WTC11 (cell line): ENCODE measurements at regions not wholly inside any gene's neighbourhood (a gene's known extent, or its start where the extent isn't known, plus 50 kb on each side); places are given as distances from the start of the nearest gene placed in this dataset.

Experiments used
- ATAC-seq: fragments of 200-7000 bp; cut with Tn5 transposase; 2 replicates; pipeline ENCODE4 v1.10.0; 2021; ENCODE audit warnings: mild to moderate bottlenecking, moderate library complexity
- CTCF ChIA-PET: fragments of 300-600 bp; sonication (Branson Sonifier 250); formaldehyde crosslinking; loops from one replicate; lab custom pipeline; 2021; ENCODE audit warnings: antibody characterized with exemption; lab: Charles Lee
- POLR2A ChIA-PET: fragments of 350-600 bp; sonication (Branson Sonifier 250); formaldehyde crosslinking; loops from one replicate; lab custom pipeline; 2021; ENCODE audit warnings: antibody characterized with exemption; lab: Charles Lee
- DNase-seq: peaks from one replicate; pipeline ENCODE4 v3.0.0; 2021; ENCODE audit warnings: low spot score
- H3K27ac Mint-ChIP-seq: 2 replicates; pipeline ENCODE4 v1.8.0; 2021; ENCODE audit warnings: mixed read lengths
- H3K27me3 Mint-ChIP-seq: 2 replicates; pipeline ENCODE4 v1.8.0; 2021; ENCODE audit warnings: low read depth, mild to moderate bottlenecking, moderate library complexity, mixed read lengths
- H3K36me3 Mint-ChIP-seq: 2 replicates; pipeline ENCODE4 v1.8.0; 2021; ENCODE audit warnings: mixed read lengths
- H3K4me1 Mint-ChIP-seq: 2 replicates; pipeline ENCODE4 v1.8.0; 2022; ENCODE audit warnings: mixed read lengths
- H3K4me3 Mint-ChIP-seq: 2 replicates; pipeline ENCODE4 v1.8.0; 2021; ENCODE audit warnings: mild to moderate bottlenecking, moderate library complexity, mixed read lengths
- H3K9me3 Mint-ChIP-seq: 2 replicates; pipeline ENCODE4 v1.8.0; 2021; ENCODE audit warnings: mixed read lengths
- AFF4 ChIP-seq: sonication (generic); formaldehyde crosslinking; IDR thresholded peaks from 2 replicates; pipeline ENCODE4 v1.8.1; 2023; ENCODE audit warnings: mild to moderate bottlenecking, missing genetic modification reagents, borderline replicate concordance
- ARID4B ChIP-seq: sonication (generic); formaldehyde crosslinking; IDR thresholded peaks from 2 replicates; pipeline ENCODE4 v1.8.0; 2023; ENCODE audit warnings: missing genetic modification reagents, mild to moderate bottlenecking, borderline replicate concordance
- ATF1 ChIP-seq: sonication (generic); formaldehyde crosslinking; IDR thresholded peaks from 2 replicates; pipeline ENCODE4 v1.8.1; 2023; ENCODE audit warnings: mild to moderate bottlenecking, moderate library complexity, missing genetic modification reagents
- ATF6 ChIP-seq: sonication (generic); formaldehyde crosslinking; IDR thresholded peaks from 2 replicates; pipeline ENCODE4 v1.8.1; 2023; ENCODE audit warnings: mild to moderate bottlenecking, missing genetic modification reagents
- FOXP1 ChIP-seq: sonication (generic); formaldehyde crosslinking; IDR thresholded peaks from 2 replicates; pipeline ENCODE4 v1.8.0; 2022; ENCODE audit warnings: missing genetic modification reagents, mild to moderate bottlenecking, moderate library complexity, borderline replicate concordance
- IRF2 ChIP-seq: sonication (generic); formaldehyde crosslinking; IDR thresholded peaks from 2 replicates; pipeline ENCODE4 v1.8.0; 2022; ENCODE audit warnings: low read depth, missing genetic modification reagents, borderline replicate concordance
- JUN ChIP-seq: sonication (generic); formaldehyde crosslinking; IDR thresholded peaks from 2 replicates; pipeline ENCODE4 v1.8.0; 2023; ENCODE audit warnings: mild to moderate bottlenecking, missing genetic modification reagents
- MAX ChIP-seq: sonication (generic); formaldehyde crosslinking; IDR thresholded peaks from 2 replicates; pipeline ENCODE4 v1.8.0; 2022; ENCODE audit warnings: mild to moderate bottlenecking, missing genetic modification reagents
- MYBL2 ChIP-seq: sonication (generic); formaldehyde crosslinking; IDR thresholded peaks from 2 replicates; pipeline ENCODE4 v1.8.1; 2023; ENCODE audit warnings: mild to moderate bottlenecking, moderate library complexity, missing genetic modification reagents
- NFE2L1 ChIP-seq: sonication (generic); formaldehyde crosslinking; IDR thresholded peaks from 2 replicates; pipeline ENCODE4 v1.8.1; 2023; ENCODE audit warnings: missing genetic modification reagents
- PRRX2 ChIP-seq: fragments of 250-450 bp; sonication (Bioruptor Pico); IDR thresholded peaks from 2 replicates; pipeline ENCODE4 v1.8.0; 2021; ENCODE audit warnings: mild to moderate bottlenecking
- RELA ChIP-seq: sonication (generic); formaldehyde crosslinking; IDR thresholded peaks from 2 replicates; pipeline ENCODE4 v1.8.1; 2022; ENCODE audit warnings: missing genetic modification reagents, mild to moderate bottlenecking, borderline replicate concordance
- USF1 ChIP-seq: sonication (generic); formaldehyde crosslinking; IDR thresholded peaks from 2 replicates; pipeline ENCODE4 v1.8.0; 2022; ENCODE audit warnings: mild to moderate bottlenecking, missing genetic modification reagents
- ZNF219 ChIP-seq: sonication (generic); formaldehyde crosslinking; IDR thresholded peaks from 2 replicates; pipeline ENCODE4 v1.8.0; 2023; ENCODE audit warnings: missing genetic modification reagents, mild to moderate bottlenecking, borderline replicate concordance
- ZNF281 ChIP-seq: sonication (generic); formaldehyde crosslinking; IDR thresholded peaks from 2 replicates; pipeline ENCODE4 v1.8.0; 2023; ENCODE audit warnings: mild to moderate bottlenecking, missing genetic modification reagents
- ZNF423 ChIP-seq: fragments of 250-450 bp; sonication (Bioruptor Pico); IDR thresholded peaks from 2 replicates; pipeline ENCODE4 v2.1.2; 2022; ENCODE audit warnings: mild to moderate bottlenecking, moderate library complexity
- ZNF532 ChIP-seq: fragments of 250-450 bp; sonication (Bioruptor Pico); IDR thresholded peaks from 2 replicates; pipeline ENCODE4 v1.9.0; 2021; ENCODE audit warnings: mild to moderate bottlenecking, borderline replicate concordance

GRCh38 chr16:51391798-51392511 is 240.9 kb upstream of the SALL1 start:
- peaks cover 14% of the 10 kb centered on the region for H3K9me3 Mint-ChIP-seq
- ChIA-PET POLR2A (interaction anchor here (0.6 to 3.0 kb wide), 4 partner anchors 57 to 270 kb away, joined by 3 to 12 read pairs (median 4); no protein-coding TSS in a partner anchor), CTCF (interaction anchor here (0.5 to 1.6 kb wide), 7 partner anchors 8 to 259 kb away, joined by 3 to 5 read pairs (median 3); no protein-coding TSS in a partner anchor)
- H3K27ac Mint-ChIP-seq = peak overlapping the region; percentile 98
- peaks cover 54% of the 10 kb centered on the region for H3K4me1 Mint-ChIP-seq
- peak overlapping the region; percentile 47 for H3K4me3 Mint-ChIP-seq
- peak; percentile 75 for ATAC-seq
- DNase-seq = peak; percentile 79
- H3K27me3 Mint-ChIP-seq = no peaks in the 10 kb centered on the region; the same call in 1 of the 2 replicates
- peaks cover 13% of the 10 kb centered on the region for H3K36me3 Mint-ChIP-seq
- TF ChIP-seq ZNF532 (CRISPR knock-in tag) (0 out of 2 replicates have a peak, but pooled peaks have one; percentile 55), RELA (CRISPR knock-in tag) (no peak), USF1 (CRISPR knock-in tag) (no peak), NFE2L1 (CRISPR knock-in tag) (no peak), MAX (CRISPR knock-in tag) (peak; percentile 49; the same call in 1 of the 2 replicates), ARID4B (CRISPR knock-in tag) (no peak), ZNF219 (CRISPR knock-in tag) (no peak), ZNF281 (CRISPR knock-in tag) (peak; percentile 62; the same call in 1 of the 2 replicates), JUN (no peak), IRF2 (CRISPR knock-in tag) (no peak), ATF1 (CRISPR knock-in tag) (no peak), MYBL2 (CRISPR knock-in tag) (0 out of 2 replicates have a peak, but pooled peaks have one; percentile 31), ATF6 (CRISPR knock-in tag) (no peak), AFF4 (no peak), ZNF423 (CRISPR knock-in tag) (peak; percentile 49; the same call in 1 of the 2 replicates), FOXP1 (CRISPR knock-in tag) (peak; percentile 65; the same call in 1 of the 2 replicates), PRRX2 (no peak)
